KMS-11 (cell line): ENCODE measurements at regions not wholly inside any gene's neighbourhood (a gene's known extent, or its start where the extent isn't known, plus 50 kb on each side); places are given as distances from the start of the nearest gene placed in this dataset.

Experiments
- H2AFZ ChIP-seq: fragments of 200-600 bp; sonication (generic); 2 replicates; pipeline ENCODE4 v1.6.1; 2016; ENCODE audit warnings: antibody characterized with exemption, mixed run types, low read depth
- H3K27ac ChIP-seq: fragments of 200-600 bp; sonication (generic); 2 replicates; pipeline ENCODE4 v1.6.1; 2016; ENCODE audit warnings: mild to moderate bottlenecking, mixed run types
- H3K27me3 ChIP-seq: fragments of 200-600 bp; sonication (generic); 2 replicates; pipeline ENCODE4 v1.6.1; 2017; ENCODE audit warnings: mild to moderate bottlenecking, low read depth, mixed run types, moderate library complexity; ENCODE audit not compliant: insufficient read depth
- H3K36me3 ChIP-seq: fragments of 200-600 bp; sonication (generic); 2 replicates; pipeline ENCODE4 v1.6.1; 2017; ENCODE audit warnings: mild to moderate bottlenecking, mixed run types; ENCODE audit not compliant: insufficient read depth
- H3K4me1 ChIP-seq: fragments of 200-600 bp; sonication (generic); 2 replicates; pipeline ENCODE4 v1.6.1; 2016; ENCODE audit warnings: mild to moderate bottlenecking, low read depth, mixed run types; ENCODE audit not compliant: poor library complexity, severe bottlenecking
- H3K4me2 ChIP-seq: fragments of 200-600 bp; sonication (generic); 2 replicates; pipeline ENCODE4 v1.7.0; 2016; ENCODE audit warnings: mild to moderate bottlenecking, mixed run types
- H3K4me3 ChIP-seq: fragments of 200-600 bp; sonication (generic); IDR thresholded peaks from 2 replicates; pipeline ENCODE4 v1.6.1; 2017; ENCODE audit warnings: low read depth, low read length, mixed read lengths; ENCODE audit not compliant: insufficient read depth
- H3K79me2 ChIP-seq: fragments of 200-600 bp; sonication (generic); 2 replicates; pipeline ENCODE4 v1.6.1; 2016; ENCODE audit warnings: low read depth, mixed run types; ENCODE audit not compliant: insufficient read depth
- H3K9ac ChIP-seq: fragments of 200-600 bp; sonication (generic); 2 replicates; pipeline ENCODE4 v1.6.1; 2016; ENCODE audit warnings: mild to moderate bottlenecking, mixed run types
- H4K20me1 ChIP-seq: fragments of 200-600 bp; sonication (generic); 2 replicates; pipeline ENCODE4 v1.6.1; 2016; ENCODE audit warnings: mild to moderate bottlenecking, mixed run types; ENCODE audit not compliant: insufficient read depth
- TF ChIP-seq, protein P1 (sequence below): fragments of 200-600 bp; sonication (generic); conservative IDR thresholded peaks from 2 replicates; pipeline ENCODE4 v1.6.1; 2017; ENCODE audit warnings: low read depth, mild to moderate bottlenecking, antibody characterized with exemption, low read length, moderate library complexity, mixed read lengths

DNA sequence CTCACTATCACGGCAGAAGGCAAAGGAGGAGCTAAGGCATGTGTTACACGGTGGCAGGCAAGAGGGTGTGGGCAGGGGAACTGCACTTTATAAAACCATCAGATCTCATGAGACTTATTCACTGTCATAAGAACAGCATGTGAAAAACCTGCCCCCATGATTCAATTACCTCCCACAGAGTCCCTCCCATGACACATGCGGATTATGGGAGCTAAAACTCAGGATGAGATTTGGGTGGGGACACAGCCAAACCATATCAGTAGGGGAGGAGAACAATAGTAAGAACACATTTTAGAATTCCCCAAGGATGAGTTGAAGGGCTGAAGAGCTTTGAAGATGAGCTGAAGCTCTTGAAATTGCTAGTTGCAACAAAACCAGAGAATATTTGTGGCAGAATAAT lies 287.9 kb downstream of the SMARCA2 start:
- no peak overlapping the region for H2AFZ ChIP-seq
- H3K9ac ChIP-seq: no peak overlapping the region
- H3K27me3 ChIP-seq: no peaks in the 10 kb centered on the region
- no peaks in the 10 kb centered on the region for H4K20me1 ChIP-seq
- H3K36me3 ChIP-seq: no peaks in the 10 kb centered on the region
- H3K79me2 ChIP-seq: no peaks in the 10 kb centered on the region
- TF ChIP-seq, protein P1, sequence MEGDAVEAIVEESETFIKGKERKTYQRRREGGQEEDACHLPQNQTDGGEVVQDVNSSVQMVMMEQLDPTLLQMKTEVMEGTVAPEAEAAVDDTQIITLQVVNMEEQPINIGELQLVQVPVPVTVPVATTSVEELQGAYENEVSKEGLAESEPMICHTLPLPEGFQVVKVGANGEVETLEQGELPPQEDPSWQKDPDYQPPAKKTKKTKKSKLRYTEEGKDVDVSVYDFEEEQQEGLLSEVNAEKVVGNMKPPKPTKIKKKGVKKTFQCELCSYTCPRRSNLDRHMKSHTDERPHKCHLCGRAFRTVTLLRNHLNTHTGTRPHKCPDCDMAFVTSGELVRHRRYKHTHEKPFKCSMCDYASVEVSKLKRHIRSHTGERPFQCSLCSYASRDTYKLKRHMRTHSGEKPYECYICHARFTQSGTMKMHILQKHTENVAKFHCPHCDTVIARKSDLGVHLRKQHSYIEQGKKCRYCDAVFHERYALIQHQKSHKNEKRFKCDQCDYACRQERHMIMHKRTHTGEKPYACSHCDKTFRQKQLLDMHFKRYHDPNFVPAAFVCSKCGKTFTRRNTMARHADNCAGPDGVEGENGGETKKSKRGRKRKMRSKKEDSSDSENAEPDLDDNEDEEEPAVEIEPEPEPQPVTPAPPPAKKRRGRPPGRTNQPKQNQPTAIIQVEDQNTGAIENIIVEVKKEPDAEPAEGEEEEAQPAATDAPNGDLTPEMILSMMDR: no peak
- no peak overlapping the region for H3K27ac ChIP-seq
- H3K4me1 ChIP-seq: no peaks in the 10 kb centered on the region
- H3K4me2 ChIP-seq: no peak overlapping the region
- H3K4me3 ChIP-seq: no peak overlapping the region

DNA sequence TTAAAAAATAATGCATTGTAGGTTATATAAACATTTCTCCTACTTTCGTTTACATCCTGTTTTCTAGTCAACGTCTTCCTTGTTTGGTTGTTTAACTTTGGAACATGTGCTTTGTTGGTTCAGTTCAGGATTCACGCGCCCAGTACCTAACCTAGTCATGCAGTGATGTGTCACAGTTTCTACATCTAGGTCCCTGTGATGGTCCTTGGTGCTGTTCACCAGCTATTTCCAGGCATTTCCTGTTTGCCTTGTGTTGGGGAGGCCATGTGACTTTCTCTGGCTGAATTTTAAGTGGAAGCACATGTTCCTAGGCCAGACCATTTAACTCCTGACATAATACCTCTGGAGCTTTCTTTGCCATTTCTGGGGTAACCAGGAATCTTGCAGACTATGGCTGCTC lies 292.3 kb downstream of the SMARCA2 start:
- H3K79me2 ChIP-seq: no peaks in the 10 kb centered on the region
- H3K4me1 ChIP-seq: no peaks in the 10 kb centered on the region
- H3K27me3 ChIP-seq: no peaks in the 10 kb centered on the region
- no peak overlapping the region for H3K4me3 ChIP-seq
- no peak overlapping the region for H3K27ac ChIP-seq
- no peak overlapping the region for H3K9ac ChIP-seq
- no peaks in the 10 kb centered on the region for H3K36me3 ChIP-seq
- H3K4me2 ChIP-seq: no peak overlapping the region
- TF ChIP-seq, protein P1: no peak
- H2AFZ ChIP-seq: no peak overlapping the region
- no peaks in the 10 kb centered on the region for H4K20me1 ChIP-seq

DNA sequence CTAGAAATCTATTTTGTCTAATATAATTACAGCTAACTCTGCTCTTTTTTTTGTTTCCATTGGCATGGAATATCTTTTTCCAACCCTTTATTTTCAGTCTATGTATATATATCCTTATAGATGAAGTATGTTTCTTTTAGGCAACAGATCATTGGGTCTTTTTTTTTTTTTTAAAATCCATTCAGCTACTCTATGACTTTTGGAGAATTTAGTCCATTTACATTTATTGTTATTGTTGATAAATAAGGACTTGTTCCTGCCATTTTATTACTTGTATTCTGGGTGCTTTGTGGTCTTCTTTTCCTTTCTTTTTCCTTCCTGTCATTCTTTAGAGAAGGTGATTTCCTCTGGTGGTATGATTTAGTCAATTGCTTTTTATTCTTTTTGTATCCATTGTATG lies 296.8 kb downstream of the SMARCA2 start:
- Histone ChIP-seq H3K4me3 (no peak overlapping the region), H3K9ac (no peak overlapping the region), H3K27me3 (no peaks in the 10 kb centered on the region), H3K36me3 (no peaks in the 10 kb centered on the region), H3K4me2 (no peak overlapping the region), H3K27ac (no peak overlapping the region), H3K79me2 (no peaks in the 10 kb centered on the region), H2AFZ (no peak overlapping the region), H4K20me1 (no peaks in the 10 kb centered on the region), H3K4me1 (no peaks in the 10 kb centered on the region)
- TF ChIP-seq, protein P1: no peak

DNA sequence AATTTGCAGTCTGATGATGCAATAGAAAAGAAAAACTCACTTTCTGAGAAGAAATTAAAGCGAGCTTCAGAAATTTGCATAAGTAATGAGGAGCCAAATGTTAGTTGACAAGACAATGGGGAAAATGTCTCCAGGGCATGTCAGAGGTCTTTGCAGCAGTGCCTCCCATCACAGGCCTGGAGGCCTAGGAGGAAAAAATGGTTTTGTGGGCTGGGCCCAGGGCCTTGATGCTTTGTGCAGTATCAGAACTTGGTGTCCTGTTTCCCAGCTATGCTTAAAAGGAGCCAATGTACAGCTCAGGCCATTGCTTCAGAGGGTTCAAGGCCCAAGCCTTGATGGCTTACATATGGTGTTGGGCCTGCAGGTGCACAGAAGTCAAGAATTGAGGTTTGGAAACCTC lies 298.4 kb downstream of the SMARCA2 start:
- no peaks in the 10 kb centered on the region for H3K79me2 ChIP-seq
- TF ChIP-seq, protein P1: no peak
- no peaks in the 10 kb centered on the region for H3K4me1 ChIP-seq
- H3K36me3 ChIP-seq: no peaks in the 10 kb centered on the region
- H3K9ac ChIP-seq: no peak overlapping the region
- H3K27ac ChIP-seq: no peak overlapping the region
- no peaks in the 10 kb centered on the region for H3K27me3 ChIP-seq
- no peak overlapping the region for H3K4me3 ChIP-seq
- H4K20me1 ChIP-seq: no peaks in the 10 kb centered on the region
- no peak overlapping the region for H3K4me2 ChIP-seq
- H2AFZ ChIP-seq: no peak overlapping the region

DNA sequence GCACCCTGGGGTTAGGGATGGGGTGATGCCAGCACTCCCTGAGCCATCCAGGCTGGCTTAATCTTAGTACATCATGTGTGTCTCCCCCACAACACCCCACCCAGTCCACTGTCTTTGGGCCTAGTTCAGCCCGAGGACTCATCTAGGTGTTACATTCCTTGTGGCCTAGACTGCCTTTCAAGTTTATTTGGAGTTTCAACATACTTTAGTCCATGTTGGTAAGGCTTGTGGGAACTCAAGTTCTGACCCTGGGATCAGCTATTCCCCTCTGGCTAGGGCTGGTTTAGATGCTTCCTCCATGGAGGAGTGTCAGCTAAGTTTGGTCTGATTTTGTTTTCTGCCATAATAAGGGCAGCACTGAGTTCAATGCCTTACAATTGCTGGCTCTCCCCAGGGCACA lies 302.4 kb downstream of the SMARCA2 start:
- no peaks in the 10 kb centered on the region for H3K27me3 ChIP-seq
- H3K4me2 ChIP-seq: no peak overlapping the region
- H3K9ac ChIP-seq: no peak overlapping the region
- no peak overlapping the region for H2AFZ ChIP-seq
- H4K20me1 ChIP-seq: no peaks in the 10 kb centered on the region
- H3K27ac ChIP-seq: no peak overlapping the region
- H3K36me3 ChIP-seq: no peaks in the 10 kb centered on the region
- no peak overlapping the region for H3K4me3 ChIP-seq
- TF ChIP-seq, protein P1: no peak
- no peaks in the 10 kb centered on the region for H3K4me1 ChIP-seq
- no peaks in the 10 kb centered on the region for H3K79me2 ChIP-seq
